OCI-LY3 (cell line): ENCODE measurements at regions not wholly inside any gene's neighbourhood (a gene's known extent, or its start where the extent isn't known, plus 50 kb on each side); places are given as distances from the start of the nearest gene placed in this dataset.

Experiments used
- EZH2phosphoT487 ChIP-seq: fragments of 200-600 bp; shearing (Covaris generic); IDR thresholded peaks from 2 replicates; pipeline ENCODE4 v1.6.1; 2018; ENCODE audit warnings: antibody characterized with exemption, mixed run types, low read depth
- TF ChIP-seq, protein P1 (sequence below): fragments of 200-600, 300-600 bp; sonication (generic); IDR thresholded peaks from 2 replicates; pipeline ENCODE4 v1.5.1; 2014; ENCODE audit warnings: antibody characterized with exemption, low read length, low read depth

DNA sequence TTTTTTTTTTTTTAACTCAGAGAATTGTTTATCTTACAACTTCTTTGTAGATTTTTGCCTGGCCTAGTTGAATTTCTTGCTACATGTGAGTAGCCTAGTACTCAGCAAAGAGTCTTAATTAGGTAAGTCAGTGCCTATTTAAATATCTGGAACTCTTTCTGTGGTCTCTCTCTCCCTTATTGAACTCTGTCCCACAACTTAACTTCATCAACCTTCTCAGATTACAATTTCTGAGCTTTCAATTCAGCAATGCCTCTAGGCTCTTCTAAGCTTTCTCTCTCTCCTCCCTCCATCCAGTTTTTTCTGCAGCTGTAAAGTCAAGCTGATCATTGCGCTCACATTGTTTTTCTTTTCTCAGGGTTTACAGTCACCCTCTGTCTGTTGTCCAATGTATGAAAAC is 517.6 kb upstream of the ROBO1 start:
- TF ChIP-seq, protein P1, sequence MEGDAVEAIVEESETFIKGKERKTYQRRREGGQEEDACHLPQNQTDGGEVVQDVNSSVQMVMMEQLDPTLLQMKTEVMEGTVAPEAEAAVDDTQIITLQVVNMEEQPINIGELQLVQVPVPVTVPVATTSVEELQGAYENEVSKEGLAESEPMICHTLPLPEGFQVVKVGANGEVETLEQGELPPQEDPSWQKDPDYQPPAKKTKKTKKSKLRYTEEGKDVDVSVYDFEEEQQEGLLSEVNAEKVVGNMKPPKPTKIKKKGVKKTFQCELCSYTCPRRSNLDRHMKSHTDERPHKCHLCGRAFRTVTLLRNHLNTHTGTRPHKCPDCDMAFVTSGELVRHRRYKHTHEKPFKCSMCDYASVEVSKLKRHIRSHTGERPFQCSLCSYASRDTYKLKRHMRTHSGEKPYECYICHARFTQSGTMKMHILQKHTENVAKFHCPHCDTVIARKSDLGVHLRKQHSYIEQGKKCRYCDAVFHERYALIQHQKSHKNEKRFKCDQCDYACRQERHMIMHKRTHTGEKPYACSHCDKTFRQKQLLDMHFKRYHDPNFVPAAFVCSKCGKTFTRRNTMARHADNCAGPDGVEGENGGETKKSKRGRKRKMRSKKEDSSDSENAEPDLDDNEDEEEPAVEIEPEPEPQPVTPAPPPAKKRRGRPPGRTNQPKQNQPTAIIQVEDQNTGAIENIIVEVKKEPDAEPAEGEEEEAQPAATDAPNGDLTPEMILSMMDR: no peak
- no peak for TF ChIP-seq EZH2phosphoT487
